Spinal cord (tissue), 9 donors: ENCODE measurements at regions not wholly inside any gene's neighbourhood (a gene's known extent, or its start where the extent isn't known, plus 50 kb on each side); places are given as distances from the start of the nearest gene placed in this dataset.
A peak's percentile ranks its signal among the peaks of the same experiment; 100 is the strongest.

Experiments used
- DNase-seq, 6 donors: peaks; one replicate each; pipeline versions ENCODE4 v3.0.0 to v3.0.0-alpha.2; 2013 to 2015; ENCODE audit warnings: low spot score in 6 of 6, low read depth in 4 of 6
- H3K27ac ChIP-seq: one replicate; pipeline ENCODE4 v1.5.1; 2013; ENCODE audit warnings: low read depth, low read length, control low read depth
- H3K27me3 ChIP-seq: one replicate; pipeline ENCODE4 v1.6.1; 2013; ENCODE audit warnings: low read length; ENCODE audit not compliant: control insufficient read depth, insufficient read depth
- H3K36me3 ChIP-seq: one replicate; pipeline ENCODE4 v1.6.1; 2013; ENCODE audit warnings: low read length; ENCODE audit not compliant: control insufficient read depth, insufficient read depth
- H3K4me1 ChIP-seq: one replicate; pipeline ENCODE4 v1.6.1; 2013; ENCODE audit warnings: low read length; ENCODE audit not compliant: control insufficient read depth, insufficient read depth
- H3K4me3 ChIP-seq: one replicate; pipeline ENCODE4 v1.5.1; 2013; ENCODE audit warnings: low read depth, low read length, control low read depth
- H3K9me3 ChIP-seq: one replicate; pipeline ENCODE4 v1.6.1; 2013; ENCODE audit warnings: low read length; ENCODE audit not compliant: control insufficient read depth, insufficient read depth
- WGBS: methylation state at CpG from one replicate; pipeline ENCODE4 v1.1.5; 2013; ENCODE audit warnings: missing lambda C conversion rate; ENCODE audit not compliant: insufficient coverage; 5-methylcytosine and 5-hydroxymethylcytosine counted together
- donor health status: healthy.

DNA sequence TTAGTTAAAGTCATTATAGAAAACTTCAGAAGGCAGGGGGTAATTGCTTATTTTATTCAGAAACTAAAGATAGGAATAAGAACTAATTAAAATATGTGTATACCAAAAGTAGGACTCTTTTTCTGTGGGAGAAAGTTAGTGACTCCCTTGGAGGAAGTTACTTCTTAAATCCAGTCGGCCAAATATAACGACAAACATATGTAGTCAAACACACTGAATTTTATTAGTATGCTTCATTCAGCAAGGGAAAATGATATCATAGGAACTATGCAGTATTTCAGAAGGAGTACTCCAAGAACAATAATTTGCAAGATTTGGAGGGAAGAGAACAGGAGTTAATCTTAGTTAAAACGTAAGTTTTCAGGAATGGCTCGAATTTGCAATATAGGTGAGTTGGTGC lies 432.6 kb downstream of the CYLC2 start:
- no peak overlapping the region for H3K4me3 ChIP-seq
- H3K9me3 ChIP-seq, result no peaks in the 10 kb centered on the region
- WGBS, result no CpG with 5 or more reads among the region's 4 CpGs
- no peak for DNase-seq
- H3K4me1 ChIP-seq, result no peaks in the 10 kb centered on the region
- no peaks in the 10 kb centered on the region for H3K27me3 ChIP-seq
- no peaks in the 10 kb centered on the region for H3K36me3 ChIP-seq
- no peak overlapping the region for H3K27ac ChIP-seq

DNA sequence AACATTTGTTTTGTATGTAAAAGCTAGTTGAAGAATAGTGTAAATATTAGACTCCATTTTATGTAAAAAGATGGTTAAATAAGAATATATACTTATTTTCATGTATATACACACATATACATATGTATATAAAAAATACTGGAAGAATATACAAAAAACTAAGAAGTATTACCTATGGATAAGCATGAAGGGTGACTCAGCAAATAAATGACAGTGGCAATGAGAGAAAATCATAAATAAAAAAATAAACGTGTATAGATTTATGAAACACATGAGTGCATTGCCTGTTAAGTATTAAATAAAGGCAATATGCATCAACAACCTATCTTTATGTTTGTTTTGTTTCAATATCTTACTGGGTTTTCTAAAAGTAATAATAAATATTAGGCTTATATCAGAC lies 435.3 kb downstream of the CYLC2 start:
- no CpG with 5 or more reads among the region's 1 CpG for whole genome bisulfite sequencing
- no peak for DNase-seq
- H3K9me3 ChIP-seq, result no peaks in the 10 kb centered on the region

DNA sequence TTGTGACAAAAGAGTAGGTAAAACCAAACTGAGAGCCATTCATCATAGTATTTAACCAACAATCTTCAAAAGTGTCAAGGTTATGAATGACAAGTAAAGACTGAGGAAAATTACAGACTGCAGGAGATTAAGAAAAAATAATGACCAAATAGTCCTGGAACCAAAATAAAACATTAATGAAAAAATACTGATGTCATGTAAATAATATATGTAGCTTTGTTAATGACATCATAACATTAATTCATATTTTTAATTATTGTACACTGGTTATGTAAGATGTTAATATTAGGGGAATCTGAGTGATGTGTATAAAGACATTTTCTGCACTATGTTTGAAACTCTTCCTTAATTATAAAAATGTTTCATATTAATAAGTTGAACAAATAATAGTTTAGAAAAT lies 436.7 kb downstream of the CYLC2 start:
- Histone ChIP-seq H3K4me1 (no peaks in the 10 kb centered on the region), H3K27me3 (no peaks in the 10 kb centered on the region), H3K9me3 (no peaks in the 10 kb centered on the region), H3K36me3 (no peaks in the 10 kb centered on the region), H3K4me3 (no peak overlapping the region), H3K27ac (no peak overlapping the region)
- DNase-seq, result no peak

More for the DNA sequence above, 435.3 kb downstream of the CYLC2 start:
- no peak overlapping the region for H3K4me3 ChIP-seq
- H3K27ac ChIP-seq, result no peak overlapping the region
- no peaks in the 10 kb centered on the region for H3K4me1 ChIP-seq
- no peaks in the 10 kb centered on the region for H3K27me3 ChIP-seq
- no peaks in the 10 kb centered on the region for H3K36me3 ChIP-seq

DNA sequence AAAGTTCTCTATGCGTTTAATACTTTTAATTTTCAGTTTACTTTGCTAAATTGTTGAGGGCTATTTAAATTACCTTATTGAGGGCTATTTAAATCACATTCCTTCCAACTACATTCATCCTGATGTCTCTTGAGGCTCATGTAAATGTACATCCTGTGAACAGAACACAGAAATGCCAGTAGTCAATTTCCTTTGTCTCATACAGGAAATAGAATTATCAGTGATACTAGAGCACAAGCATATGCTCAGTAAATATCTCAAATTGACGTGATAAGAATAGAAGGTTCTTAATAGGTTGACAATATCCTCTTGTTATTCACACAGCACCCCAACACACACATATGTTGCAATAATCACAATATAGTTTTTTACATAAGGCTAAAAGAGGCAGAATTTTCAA lies 449.0 kb downstream of the CYLC2 start:
- no CpG with 5 or more reads among the region's 2 CpGs for WGBS
- Histone ChIP-seq H3K4me3 (no peak overlapping the region), H3K36me3 (no peaks in the 10 kb centered on the region), H3K27me3 (no peaks in the 10 kb centered on the region), H3K9me3 (no peaks in the 10 kb centered on the region), H3K4me1 (no peaks in the 10 kb centered on the region), H3K27ac (no peak overlapping the region)
- no peak for DNase-seq

DNA sequence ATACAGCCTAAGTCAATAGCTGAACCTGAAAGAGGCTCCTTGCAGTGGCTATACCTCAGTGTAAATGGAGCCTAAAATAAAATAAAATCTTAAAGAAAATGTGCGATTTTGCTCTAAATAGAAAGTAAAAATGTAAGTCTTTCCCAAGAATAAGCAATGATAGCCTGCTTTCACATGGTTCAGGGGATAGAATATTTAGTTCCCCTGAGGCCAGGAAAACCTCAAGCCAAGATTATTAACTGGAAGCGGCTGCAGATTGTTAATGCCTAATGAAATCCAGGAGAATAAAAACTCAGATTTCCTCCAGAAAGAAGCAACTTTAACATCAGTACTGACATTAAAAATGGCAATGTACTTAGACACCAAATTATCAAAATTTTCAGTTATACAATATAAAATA lies 463.7 kb downstream of the CYLC2 start:
- Histone ChIP-seq H3K36me3 (no peaks in the 10 kb centered on the region), H3K27ac (no peak overlapping the region), H3K4me3 (no peak overlapping the region), H3K4me1 (no peaks in the 10 kb centered on the region), H3K27me3 (no peaks in the 10 kb centered on the region), H3K9me3 (no peaks in the 10 kb centered on the region)
- no CpG with 5 or more reads among the region's 2 CpGs for WGBS
- DNase-seq, result no peak

DNA sequence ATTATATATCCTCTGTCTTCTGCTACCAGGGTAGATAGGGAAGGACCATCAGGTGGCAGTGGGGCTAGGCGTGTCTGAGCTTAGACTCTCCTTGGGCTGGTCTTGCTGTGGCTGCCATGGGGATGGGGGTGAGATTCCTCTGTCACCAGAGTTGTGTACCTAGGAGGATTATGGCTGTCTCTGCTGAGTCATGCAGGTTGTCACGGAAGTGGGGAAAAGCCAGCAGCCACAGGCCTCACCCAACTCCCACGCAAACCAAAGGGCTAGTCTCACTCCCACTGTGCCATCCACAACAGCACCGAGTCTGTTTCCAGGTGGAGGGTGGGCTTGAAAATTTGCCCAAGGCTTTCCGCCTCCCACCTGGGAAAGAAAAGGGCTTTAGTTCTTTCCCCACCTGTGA lies 476.1 kb downstream of the CYLC2 start:
- DNase-seq, result no peak
- 100% methylated on average over 1 of the region's 5 CpGs for WGBS
- no peaks in the 10 kb centered on the region for H3K27me3 ChIP-seq

DNA sequence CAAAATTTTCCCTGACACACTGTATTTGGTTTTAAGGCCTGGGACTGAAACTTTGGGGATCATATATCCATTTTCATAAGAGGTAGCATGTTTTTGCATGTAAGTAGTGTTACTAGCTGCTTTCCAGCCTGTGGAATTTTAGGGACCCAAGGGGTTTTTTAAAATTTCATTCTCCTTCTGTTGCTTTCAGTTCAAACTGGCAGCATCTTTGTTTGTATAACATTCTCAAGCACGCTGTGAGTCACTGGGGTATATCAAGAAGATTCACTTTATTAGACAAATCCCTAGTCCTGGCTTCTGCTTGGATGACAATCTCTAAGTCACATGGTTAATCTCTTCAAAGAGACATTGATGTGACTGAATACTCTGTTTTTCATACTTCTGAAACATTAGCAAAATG lies 479.0 kb downstream of the CYLC2 start:
- Histone ChIP-seq H3K4me3 (no peak overlapping the region), H3K27me3 (no peaks in the 10 kb centered on the region), H3K36me3 (no peaks in the 10 kb centered on the region), H3K27ac (no peak overlapping the region), H3K9me3 (no peaks in the 10 kb centered on the region), H3K4me1 (no peaks in the 10 kb centered on the region)
- DNase-seq, result peak in 1 of 6 donors; percentile 37
- WGBS, result no CpG with 5 or more reads among the region's 1 CpG

More for the DNA sequence above, 476.1 kb downstream of the CYLC2 start:
- Histone ChIP-seq H3K9me3 (no peaks in the 10 kb centered on the region), H3K4me3 (no peak overlapping the region), H3K36me3 (no peaks in the 10 kb centered on the region), H3K27ac (no peak overlapping the region), H3K4me1 (no peaks in the 10 kb centered on the region)

DNA sequence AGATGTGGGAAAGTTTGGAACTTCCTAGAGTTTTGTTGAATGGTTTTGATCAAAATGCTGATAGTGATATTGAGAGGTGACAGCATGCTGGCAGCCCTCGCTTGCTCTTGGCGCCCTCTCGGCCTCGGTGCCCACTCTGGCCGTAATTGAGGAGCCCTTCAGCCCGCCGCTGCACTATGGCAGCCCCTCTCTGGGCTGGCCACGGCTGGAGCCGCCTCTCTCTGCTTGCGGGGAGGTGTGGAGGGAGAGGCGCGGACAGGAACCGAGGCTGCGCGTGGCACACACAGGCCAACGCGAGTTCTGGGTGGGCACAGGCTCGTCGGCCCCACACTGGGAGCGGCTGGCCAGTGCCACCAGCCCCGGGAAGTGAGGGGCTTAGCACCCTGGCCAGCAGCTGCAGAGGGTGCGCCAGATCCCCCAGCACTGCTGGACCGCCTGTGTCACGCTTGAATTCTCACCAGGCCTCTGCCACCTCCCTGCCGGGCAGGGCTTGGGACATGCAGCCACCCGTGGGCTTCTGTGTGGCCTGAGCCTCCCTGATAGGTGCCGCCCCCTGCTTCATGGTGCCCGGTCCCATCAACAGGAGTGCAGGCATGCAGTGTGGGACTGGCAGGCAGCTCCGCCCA lies 488.5 kb downstream of the CYLC2 start:
- WGBS, result 95% methylated on average over 29 of the region's 29 CpGs

DNA sequence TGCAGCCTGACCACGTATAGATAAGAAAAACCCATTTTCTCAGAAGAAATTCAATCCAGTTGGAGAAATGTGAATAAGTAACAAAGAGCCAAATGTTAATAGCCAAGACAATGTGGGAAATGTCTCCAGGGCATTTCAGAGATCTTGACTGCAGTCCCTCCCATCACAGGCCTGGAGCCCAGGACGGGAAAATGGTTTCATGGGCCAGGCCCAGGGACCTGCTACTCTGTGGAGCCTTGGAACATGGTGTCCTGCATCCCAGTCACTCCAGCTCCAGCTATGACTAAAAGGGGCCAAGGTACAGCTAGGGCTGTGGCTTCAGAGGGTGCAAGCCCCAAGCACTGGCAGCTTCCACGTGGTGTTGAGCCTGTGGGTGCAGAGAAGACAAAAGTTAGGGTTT lies 490.0 kb downstream of the CYLC2 start:
- H3K4me1 ChIP-seq, result no peaks in the 10 kb centered on the region
- H3K4me3 ChIP-seq, result no peak overlapping the region
- H3K27ac ChIP-seq, result no peak overlapping the region
- H3K27me3 ChIP-seq, result no peaks in the 10 kb centered on the region
- no peak for DNase-seq
- H3K9me3 ChIP-seq, result peaks cover 1% of the 10 kb centered on the region
- 44% methylated on average over 2 of the region's 3 CpGs for WGBS
- no peaks in the 10 kb centered on the region for H3K36me3 ChIP-seq

More for the DNA sequence above, 488.5 kb downstream of the CYLC2 start:
- no peak overlapping the region for H3K27ac ChIP-seq
- no peaks in the 10 kb centered on the region for H3K4me1 ChIP-seq
- H3K4me3 ChIP-seq, result no peak overlapping the region
- peaks cover 1% of the 10 kb centered on the region for H3K9me3 ChIP-seq
- no peaks in the 10 kb centered on the region for H3K36me3 ChIP-seq
- no peak for DNase-seq
- no peaks in the 10 kb centered on the region for H3K27me3 ChIP-seq

DNA sequence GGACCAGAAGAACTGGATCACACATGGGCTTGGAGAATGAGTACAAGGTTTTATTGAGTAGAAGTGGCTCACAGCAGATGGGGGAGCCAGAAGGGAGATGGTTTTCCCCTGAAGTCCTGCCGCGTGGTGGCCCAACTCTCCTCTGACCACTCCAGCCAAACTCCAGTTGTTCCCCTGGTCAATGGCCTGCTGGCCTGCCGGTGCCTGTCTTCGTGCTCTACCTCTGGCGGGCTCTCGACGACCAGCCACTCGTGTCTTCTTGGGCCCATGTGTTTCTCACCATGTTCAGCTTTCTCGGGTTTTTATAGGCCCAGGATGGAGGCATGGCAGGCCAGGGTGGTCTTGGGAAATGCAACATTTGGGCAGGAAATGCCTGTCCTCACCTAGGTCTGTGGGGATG lies 519.6 kb downstream of the CYLC2 start:
- Histone ChIP-seq H3K4me3 (no peak overlapping the region), H3K27ac (no peak overlapping the region), H3K27me3 (no peaks in the 10 kb centered on the region), H3K9me3 (no peaks in the 10 kb centered on the region), H3K36me3 (no peaks in the 10 kb centered on the region), H3K4me1 (no peaks in the 10 kb centered on the region)
- WGBS, result 93% methylated on average over 9 of the region's 9 CpGs
- DNase-seq, result no peak
